ENCODE measurements at regions not wholly inside any gene's neighbourhood (a gene's known extent, or its start where the extent isn't known, plus 50 kb on each side); places are given as distances from the start of the nearest gene placed in this dataset.

- intact Hi-C loops (cut with DNase I) = no loop called here
- ATAC-seq (no peak), DNase-seq (ENCODE audit: missing footprints) (no peak)
Measured at GRCh38 chr22:48245196-48245485, 1482.7 kb downstream of the TBC1D22A start.

GRCh38 chr22:48244388-48245195 lies 1482.1 kb downstream of the TBC1D22A start:
- ATAC-seq = no peak
- DNase-seq (ENCODE audit: missing footprints) = no peak
- intact Hi-C loops (cut with DNase I) = no loop called here

- DNase-seq (ENCODE audit: missing footprints) (no peak), ATAC-seq (no peak)
- intact Hi-C loops (cut with DNase I) = no loop called here
Measured at GRCh38 chr22:48242461-48242864, 1480.0 kb downstream of the TBC1D22A start.

- intact Hi-C loops (cut with DNase I) = no loop called here
- no peak for DNase-seq (ENCODE audit: missing footprints)
- no peak for ATAC-seq
Measured at GRCh38 chr22:48241658-48242057, 1479.2 kb downstream of the TBC1D22A start.

GRCh38 chr22:48240935-48241230 lies 1478.4 kb downstream of the TBC1D22A start:
- intact Hi-C loops (cut with DNase I) = no loop called here
- ATAC-seq (no peak), DNase-seq (ENCODE audit: missing footprints) (no peak)

- no peak for DNase-seq (ENCODE audit: missing footprints)
- intact Hi-C loops (cut with DNase I) = no loop called here
- ATAC-seq = no peak
Measured at GRCh38 chr22:48240148-48240934, 1477.9 kb downstream of the TBC1D22A start.

GRCh38 chr22:48239461-48240147 lies 1477.2 kb downstream of the TBC1D22A start:
- intact Hi-C loops (cut with DNase I) = no loop called here
- DNase-seq (ENCODE audit: missing footprints) (no peak), ATAC-seq (no peak)

- no peak for DNase-seq (ENCODE audit: missing footprints)
- intact Hi-C loops (cut with DNase I) = no loop called here
- ATAC-seq = no peak
Measured at GRCh38 chr22:48238966-48239365, 1476.5 kb downstream of the TBC1D22A start.

GRCh38 chr22:48238284-48238915 lies 1476.0 kb downstream of the TBC1D22A start:
- no peak for DNase-seq (ENCODE audit: missing footprints)
- ATAC-seq = no peak
- intact Hi-C loops (cut with DNase I) = no loop called here

- DNase-seq (ENCODE audit: missing footprints) (no peak), ATAC-seq (no peak)
- intact Hi-C loops (cut with DNase I) = no loop called here
Measured at GRCh38 chr22:48237466-48238283, 1475.2 kb downstream of the TBC1D22A start.

GRCh38 chr22:48236261-48236660 lies 1473.8 kb downstream of the TBC1D22A start:
- intact Hi-C loops (cut with DNase I) = no loop called here
- no peak for DNase-seq (ENCODE audit: missing footprints)
- ATAC-seq = no peak

- intact Hi-C loops (cut with DNase I) = no loop called here
- DNase-seq (ENCODE audit: missing footprints) (no peak), ATAC-seq (no peak)
Measured at GRCh38 chr22:48235744-48236143, 1473.3 kb downstream of the TBC1D22A start.

GRCh38 chr22:48234011-48234410 lies 1471.6 kb downstream of the TBC1D22A start:
- intact Hi-C loops (cut with DNase I) = no loop called here
- DNase-seq (ENCODE audit: missing footprints) = no peak
- ATAC-seq = no peak

GRCh38 chr22:48233586-48233985 lies 1471.1 kb downstream of the TBC1D22A start:
- ATAC-seq (no peak), DNase-seq (ENCODE audit: missing footprints) (no peak)
- intact Hi-C loops (cut with DNase I) = no loop called here

- ATAC-seq (no peak), DNase-seq (ENCODE audit: missing footprints) (no peak)
- intact Hi-C loops (cut with DNase I) = no loop called here
Measured at GRCh38 chr22:48228468-48228867, 1466.0 kb downstream of the TBC1D22A start.

- no peak for DNase-seq (ENCODE audit: missing footprints)
- no peak for ATAC-seq
- intact Hi-C loops (cut with DNase I) = no loop called here
Measured at GRCh38 chr22:48227341-48228018, 1465.0 kb downstream of the TBC1D22A start.

GRCh38 chr22:48226026-48227013 lies 1463.9 kb downstream of the TBC1D22A start:
- intact Hi-C loops (cut with DNase I) = no loop called here
- DNase-seq (ENCODE audit: missing footprints) = no peak
- ATAC-seq = no peak

All from Right ventricle myocardium inferior (tissue), 1 donor.